ENCODE measurements at regions not wholly inside any gene's neighbourhood (a gene's known extent, or its start where the extent isn't known, plus 50 kb on each side); places are given as distances from the start of the nearest gene placed in this dataset.

DNA sequence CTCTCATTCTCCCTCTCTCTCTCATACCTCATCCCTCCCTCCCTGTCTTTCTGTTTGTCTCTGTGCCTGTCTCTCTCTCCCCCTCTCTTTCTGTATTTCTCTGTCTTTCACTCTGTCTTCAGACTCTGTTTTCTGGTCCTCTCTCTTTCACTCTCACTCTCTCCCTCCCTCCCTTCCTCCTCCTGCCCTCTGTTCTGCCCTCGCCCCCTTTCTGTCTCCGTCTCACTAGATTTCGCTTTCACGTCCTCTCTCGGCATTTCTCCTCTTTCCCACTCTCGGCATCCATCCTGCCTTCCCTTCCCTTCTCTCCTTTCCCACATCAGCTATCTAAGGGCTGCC, 183.0 kb downstream of the PHETA1 start:
- TF ChIP-seq, protein P1, sequence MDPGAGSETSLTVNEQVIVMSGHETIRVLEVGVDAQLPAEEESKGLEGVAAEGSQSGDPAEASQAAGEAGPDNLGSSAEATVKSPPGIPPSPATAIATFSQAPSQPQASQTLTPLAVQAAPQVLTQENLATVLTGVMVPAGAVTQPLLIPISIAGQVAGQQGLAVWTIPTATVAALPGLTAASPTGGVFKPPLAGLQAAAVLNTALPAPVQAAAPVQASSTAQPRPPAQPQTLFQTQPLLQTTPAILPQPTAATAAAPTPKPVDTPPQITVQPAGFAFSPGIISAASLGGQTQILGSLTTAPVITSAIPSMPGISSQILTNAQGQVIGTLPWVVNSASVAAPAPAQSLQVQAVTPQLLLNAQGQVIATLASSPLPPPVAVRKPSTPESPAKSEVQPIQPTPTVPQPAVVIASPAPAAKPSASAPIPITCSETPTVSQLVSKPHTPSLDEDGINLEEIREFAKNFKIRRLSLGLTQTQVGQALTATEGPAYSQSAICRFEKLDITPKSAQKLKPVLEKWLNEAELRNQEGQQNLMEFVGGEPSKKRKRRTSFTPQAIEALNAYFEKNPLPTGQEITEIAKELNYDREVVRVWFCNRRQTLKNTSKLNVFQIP (CRISPR knock-in tag; IDR thresholded peaks at IDR 0.05; ENCODE audit: borderline replicate concordance, low read depth), result no peak
- TF ChIP-seq TOX (CRISPR knock-in tag; IDR thresholded peaks at IDR 0.05; ENCODE audit: borderline replicate concordance), result no peak
- no peak for TF ChIP-seq OSR1 (CRISPR knock-in tag; IDR thresholded peaks at IDR 0.05)
- TF ChIP-seq ARNTL (CRISPR knock-in tag; IDR thresholded peaks at IDR 0.05; ENCODE audit: borderline replicate concordance, low read depth), result no peak
- TF ChIP-seq GLIS3 (CRISPR knock-in tag; IDR thresholded peaks at IDR 0.05), result no peak
- TF ChIP-seq CSDC2 (CRISPR knock-in tag; IDR thresholded peaks at IDR 0.05), result no peak
- TF ChIP-seq ZC3H10 (CRISPR knock-in tag; IDR thresholded peaks at IDR 0.05), result no peak
- no peak for TF ChIP-seq ZFP3 (CRISPR knock-in tag; IDR thresholded peaks at IDR 0.05)
- no peak for TF ChIP-seq PATZ1 (CRISPR knock-in tag; IDR thresholded peaks at IDR 0.05; ENCODE audit: borderline replicate concordance)
- TF ChIP-seq TSHZ2 (CRISPR knock-in tag; IDR thresholded peaks at IDR 0.05), result no peak
- TF ChIP-seq BACH2 (CRISPR knock-in tag; IDR thresholded peaks at IDR 0.05; ENCODE audit: borderline replicate concordance), result no peak
